ENCODE measurements at regions not wholly inside any gene's neighbourhood (a gene's known extent, or its start where the extent isn't known, plus 50 kb on each side); places are given as distances from the start of the nearest gene placed in this dataset.

DNA sequence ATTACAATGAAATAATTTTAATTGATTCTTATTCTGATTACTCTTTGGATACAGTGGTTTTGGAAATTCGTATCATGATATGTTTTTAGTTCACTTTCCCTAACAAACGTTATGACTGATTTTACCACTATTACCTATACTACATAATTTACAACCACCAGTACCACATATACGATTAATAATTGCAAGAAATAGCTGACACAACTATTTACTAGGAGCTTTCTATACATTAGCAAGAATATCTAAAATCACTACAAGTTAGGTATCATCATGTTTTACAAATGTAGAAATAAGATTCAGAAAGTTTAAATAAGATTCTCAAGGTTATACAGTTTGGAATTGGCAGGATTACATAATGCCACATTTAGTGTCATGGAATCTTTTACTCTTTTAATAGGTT, 1401.1 kb upstream of the RAG2 start:
- TF ChIP-seq EP300 (IDR thresholded peaks at IDR 0.05; ENCODE audit: borderline replicate concordance in 1 of 2, control insufficient read depth in 1 of 2, low read depth in 2 of 2, low read length in 2 of 2) (no peak), POU2F2 (IDR thresholded peaks at IDR 0.05; ENCODE audit: borderline replicate concordance, low read depth, low read length) (no peak), HCFC1 (IDR thresholded peaks at IDR 0.05; ENCODE audit: low read length) (no peak), JUNB (IDR thresholded peaks at IDR 0.05) (no peak), MTA2 (IDR thresholded peaks at IDR 0.05; ENCODE audit: low read depth) (no peak), ZSCAN29 (IDR thresholded peaks at IDR 0.05) (no peak), MYC (IDR thresholded peaks at IDR 0.05; ENCODE audit: insufficient read depth, insufficient read length, insufficient replicate concordance, low read length, severe bottlenecking) (no peak), EGR1 (IDR thresholded peaks at IDR 0.05; ENCODE audit: borderline replicate concordance in 1 of 2, low read depth in 2 of 2, low read length in 2 of 2) (no peak), ZNF24 (IDR thresholded peaks at IDR 0.05) (no peak), CHD1 (IDR thresholded peaks at IDR 0.05; ENCODE audit: low read depth, low read length) (no peak)
- TF ChIP-seq, protein P1, sequence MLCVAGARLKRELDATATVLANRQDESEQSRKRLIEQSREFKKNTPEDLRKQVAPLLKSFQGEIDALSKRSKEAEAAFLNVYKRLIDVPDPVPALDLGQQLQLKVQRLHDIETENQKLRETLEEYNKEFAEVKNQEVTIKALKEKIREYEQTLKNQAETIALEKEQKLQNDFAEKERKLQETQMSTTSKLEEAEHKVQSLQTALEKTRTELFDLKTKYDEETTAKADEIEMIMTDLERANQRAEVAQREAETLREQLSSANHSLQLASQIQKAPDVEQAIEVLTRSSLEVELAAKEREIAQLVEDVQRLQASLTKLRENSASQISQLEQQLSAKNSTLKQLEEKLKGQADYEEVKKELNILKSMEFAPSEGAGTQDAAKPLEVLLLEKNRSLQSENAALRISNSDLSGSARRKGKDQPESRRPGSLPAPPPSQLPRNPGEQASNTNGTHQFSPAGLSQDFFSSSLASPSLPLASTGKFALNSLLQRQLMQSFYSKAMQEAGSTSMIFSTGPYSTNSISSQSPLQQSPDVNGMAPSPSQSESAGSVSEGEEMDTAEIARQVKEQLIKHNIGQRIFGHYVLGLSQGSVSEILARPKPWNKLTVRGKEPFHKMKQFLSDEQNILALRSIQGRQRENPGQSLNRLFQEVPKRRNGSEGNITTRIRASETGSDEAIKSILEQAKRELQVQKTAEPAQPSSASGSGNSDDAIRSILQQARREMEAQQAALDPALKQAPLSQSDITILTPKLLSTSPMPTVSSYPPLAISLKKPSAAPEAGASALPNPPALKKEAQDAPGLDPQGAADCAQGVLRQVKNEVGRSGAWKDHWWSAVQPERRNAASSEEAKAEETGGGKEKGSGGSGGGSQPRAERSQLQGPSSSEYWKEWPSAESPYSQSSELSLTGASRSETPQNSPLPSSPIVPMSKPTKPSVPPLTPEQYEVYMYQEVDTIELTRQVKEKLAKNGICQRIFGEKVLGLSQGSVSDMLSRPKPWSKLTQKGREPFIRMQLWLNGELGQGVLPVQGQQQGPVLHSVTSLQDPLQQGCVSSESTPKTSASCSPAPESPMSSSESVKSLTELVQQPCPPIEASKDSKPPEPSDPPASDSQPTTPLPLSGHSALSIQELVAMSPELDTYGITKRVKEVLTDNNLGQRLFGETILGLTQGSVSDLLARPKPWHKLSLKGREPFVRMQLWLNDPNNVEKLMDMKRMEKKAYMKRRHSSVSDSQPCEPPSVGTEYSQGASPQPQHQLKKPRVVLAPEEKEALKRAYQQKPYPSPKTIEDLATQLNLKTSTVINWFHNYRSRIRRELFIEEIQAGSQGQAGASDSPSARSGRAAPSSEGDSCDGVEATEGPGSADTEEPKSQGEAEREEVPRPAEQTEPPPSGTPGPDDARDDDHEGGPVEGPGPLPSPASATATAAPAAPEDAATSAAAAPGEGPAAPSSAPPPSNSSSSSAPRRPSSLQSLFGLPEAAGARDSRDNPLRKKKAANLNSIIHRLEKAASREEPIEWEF (IDR thresholded peaks at IDR 0.05; ENCODE audit: insufficient replicate concordance, low read depth, low read length) = no peak
- no peak for FAIRE-seq

More for the DNA sequence above, 1401.1 kb upstream of the RAG2 start:
- in situ Hi-C loops (cut with MboI) (no loop called here), intact Hi-C loops (cut with micrococcal nuclease; ENCODE audit: unreplicated experiment) (no loop called here)
- no peaks in the 10 kb centered on the region for H3K9me3 ChIP-seq (replicated peaks; ENCODE audit: control insufficient read depth, insufficient read depth, low read length)
- H3K27ac ChIP-seq (ENCODE audit: control insufficient read depth, insufficient read depth) = no peak overlapping the region
- ATAC-seq (no peak), DNase-seq (ENCODE audit: low read depth, low spot score) (no peak)
- 3% methylated on average over 3 of the region's 3 CpGs for WGBS (ENCODE audit: insufficient coverage, insufficient replicate concordance, low lambda C conversion rate, missing lambda C conversion rate)
- no peaks in the 10 kb centered on the region for H4K20me1 ChIP-seq (ENCODE audit: control insufficient read depth, insufficient read depth)
- ChIA-PET CTCF (interaction anchor here (0.9 kb wide), 1 partner anchor 9 kb away, joined by 3 read pairs; no protein-coding TSS in a partner anchor), SMC1A (ENCODE audit: uncharacterized antibody, unreplicated experiment) (interaction anchor here (1.4 kb wide), 1 partner anchor 15 kb away, joined by 4 read pairs; no protein-coding TSS in a partner anchor), RAD21 (ENCODE audit: unreplicated experiment) (no interaction called here), POLR2A (no interaction called here)
- H2AFZ ChIP-seq (ENCODE audit: control insufficient read depth, low read depth, low read length) = no peak overlapping the region
- no peaks in the 10 kb centered on the region for H3K4me1 ChIP-seq (ENCODE audit: control insufficient read depth, insufficient read depth, low read length)
- no TSS peak for BruUV-seq (replicated peaks)
- H3K27me3 ChIP-seq (replicated peaks in 1 of 2; ENCODE audit: control insufficient read depth in 2 of 2, insufficient read depth in 2 of 2, low read length in 1 of 2) = no peaks in the 10 kb centered on the region
- no peaks in the 10 kb centered on the region for H3K36me3 ChIP-seq (ENCODE audit: control insufficient read depth in 2 of 2, insufficient read depth in 2 of 2, low read length in 1 of 2)
- no peaks in the 10 kb centered on the region for H3K79me2 ChIP-seq (ENCODE audit: control insufficient read depth, insufficient read depth, low read length)
- H3K9ac ChIP-seq (ENCODE audit: control insufficient read depth, insufficient read depth, low read length) = no peak overlapping the region
- no peak overlapping the region for H3K4me2 ChIP-seq (ENCODE audit: control insufficient read depth, insufficient read depth)
- no peak overlapping the region for H3K4me3 ChIP-seq

All from GM12878 (cell line).